Mesenteric fat pad (tissue), 1 donor: ENCODE measurements at regions not wholly inside any gene's neighbourhood (a gene's known extent, or its start where the extent isn't known, plus 50 kb on each side); places are given as distances from the start of the nearest gene placed in this dataset.

ENCODE experiments used
- DNase-seq: peaks from one replicate; pipeline ENCODE4 v3.0.0-alpha.2; 2020; ENCODE audit warnings: low spot score
- donor health status: DM: yes; HTN: yes; CAD: no.

- DNase-seq, result no peak
Measured at GRCh38 chr3:182212479-182213076, 500.9 kb downstream of the SOX2 start.

- DNase-seq, result no peak
Measured at GRCh38 chr3:182214416-182214815, 502.7 kb downstream of the SOX2 start.

- DNase-seq, result no peak
Measured at GRCh38 chr3:182215881-182216280, 504.2 kb downstream of the SOX2 start.

- DNase-seq, result no peak
Measured at GRCh38 chr3:182216311-182216970, 504.7 kb downstream of the SOX2 start.

GRCh38 chr3:182220013-182220412 lies 508.3 kb downstream of the SOX2 start:
- no peak for DNase-seq

GRCh38 chr3:182220471-182220870 lies 508.7 kb downstream of the SOX2 start:
- no peak for DNase-seq

GRCh38 chr3:182226995-182227394 lies 515.3 kb downstream of the SOX2 start:
- no peak for DNase-seq

GRCh38 chr3:182233405-182233804 lies 521.7 kb downstream of the SOX2 start:
- no peak for DNase-seq

- DNase-seq, result no peak
Measured at GRCh38 chr3:182233957-182234356, 522.2 kb downstream of the SOX2 start.

GRCh38 chr3:182234881-182235280 lies 523.2 kb downstream of the SOX2 start:
- DNase-seq, result no peak

GRCh38 chr3:182235504-182235903 lies 523.8 kb downstream of the SOX2 start:
- DNase-seq, result no peak

- DNase-seq, result no peak
Measured at GRCh38 chr3:182238126-182238525, 526.4 kb downstream of the SOX2 start.

- no peak for DNase-seq
Measured at GRCh38 chr3:182239316-182239715, 527.6 kb downstream of the SOX2 start.

- DNase-seq, result no peak
Measured at GRCh38 chr3:182240474-182240873, 528.7 kb downstream of the SOX2 start.

- DNase-seq, result no peak
Measured at GRCh38 chr3:182241196-182241765, 529.6 kb downstream of the SOX2 start.

- DNase-seq, result no peak
Measured at GRCh38 chr3:182241766-182242488, 530.2 kb downstream of the SOX2 start.

GRCh38 chr3:182242489-182242942 lies 530.8 kb downstream of the SOX2 start:
- no peak for DNase-seq

GRCh38 chr3:182243625-182244024 lies 531.9 kb downstream of the SOX2 start:
- no peak for DNase-seq

- DNase-seq, result no peak
Measured at GRCh38 chr3:182244222-182244971, 532.7 kb downstream of the SOX2 start.

- no peak for DNase-seq
Measured at GRCh38 chr3:182245059-182245458, 533.3 kb downstream of the SOX2 start.

- no peak for DNase-seq
Measured at GRCh38 chr3:182246870-182247269, 535.1 kb downstream of the SOX2 start.
